ENCODE measurements at regions not wholly inside any gene's neighbourhood (a gene's known extent, or its start where the extent isn't known, plus 50 kb on each side); places are given as distances from the start of the nearest gene placed in this dataset.

GRCh38 chrX:124209792-124210576 lies 122.5 kb upstream of the TEX13D start:
- ChIA-PET CTCF (no interaction called here), POLR2A (no interaction called here)
- no peaks in the 10 kb centered on the region for H3K27me3 ChIP-seq (ENCODE audit: control insufficient read depth, insufficient read depth, low read length)
- TF ChIP-seq CTCF (IDR thresholded peaks at IDR 0.05; ENCODE audit: insufficient read depth, low read depth, low read length), result no peak
- H3K4me3 ChIP-seq (ENCODE audit: low read depth, low read length), result no peak overlapping the region
- no peak for DNase-seq (ENCODE audit: low read depth)
- no peaks in the 10 kb centered on the region for H3K36me3 ChIP-seq (ENCODE audit: control insufficient read depth, insufficient read depth, low read length)

GRCh38 chrX:124211312-124211942 lies 121.0 kb upstream of the TEX13D start:
- TF ChIP-seq CTCF (IDR thresholded peaks at IDR 0.05; ENCODE audit: insufficient read depth, low read depth, low read length), result peak; percentile 58
- POLR2A ChIA-PET, result no interaction called here
- no peaks in the 10 kb centered on the region for H3K36me3 ChIP-seq (ENCODE audit: control insufficient read depth, insufficient read depth, low read length)
- no peak for DNase-seq (ENCODE audit: low read depth)
- CTCF ChIA-PET, result interaction anchor here (1.2 kb wide), 1 partner anchor 86 kb away, joined by 3 read pairs; no protein-coding TSS in a partner anchor
- H3K27me3 ChIP-seq (ENCODE audit: control insufficient read depth, insufficient read depth, low read length), result no peaks in the 10 kb centered on the region
- H3K4me3 ChIP-seq (ENCODE audit: low read depth, low read length), result no peak overlapping the region

GRCh38 chrX:124212622-124213021 lies 119.8 kb upstream of the TEX13D start:
- TF ChIP-seq CTCF (IDR thresholded peaks at IDR 0.05; ENCODE audit: insufficient read depth, low read depth, low read length), result no peak
- ChIA-PET POLR2A (no interaction called here), CTCF (no interaction called here)
- no peaks in the 10 kb centered on the region for H3K36me3 ChIP-seq (ENCODE audit: control insufficient read depth, insufficient read depth, low read length)
- no peak overlapping the region for H3K4me3 ChIP-seq (ENCODE audit: low read depth, low read length)
- no peak for DNase-seq (ENCODE audit: low read depth)
- no peaks in the 10 kb centered on the region for H3K27me3 ChIP-seq (ENCODE audit: control insufficient read depth, insufficient read depth, low read length)

GRCh38 chrX:124215786-124216185 lies 116.7 kb upstream of the TEX13D start:
- TF ChIP-seq CTCF (IDR thresholded peaks at IDR 0.05; ENCODE audit: insufficient read depth, low read depth, low read length), result no peak
- H3K27me3 ChIP-seq (ENCODE audit: control insufficient read depth, insufficient read depth, low read length), result no peaks in the 10 kb centered on the region
- CTCF ChIA-PET, result no interaction called here
- no peaks in the 10 kb centered on the region for H3K36me3 ChIP-seq (ENCODE audit: control insufficient read depth, insufficient read depth, low read length)
- no peak overlapping the region for H3K4me3 ChIP-seq (ENCODE audit: low read depth, low read length)
- POLR2A ChIA-PET, result no interaction called here
- no peak for DNase-seq (ENCODE audit: low read depth)

GRCh38 chrX:124216396-124217115 lies 115.9 kb upstream of the TEX13D start:
- Histone ChIP-seq H3K36me3 (ENCODE audit: control insufficient read depth, insufficient read depth, low read length) (no peaks in the 10 kb centered on the region), H3K27me3 (ENCODE audit: control insufficient read depth, insufficient read depth, low read length) (no peaks in the 10 kb centered on the region), H3K4me3 (ENCODE audit: low read depth, low read length) (no peak overlapping the region)
- DNase-seq (ENCODE audit: low read depth), result no peak
- CTCF ChIA-PET, result interaction anchor here (1.6 kb wide), 1 partner anchor 11 kb away, joined by 6 read pairs; no protein-coding TSS in a partner anchor
- no peak for TF ChIP-seq CTCF (IDR thresholded peaks at IDR 0.05; ENCODE audit: insufficient read depth, low read depth, low read length)
- POLR2A ChIA-PET, result no interaction called here
